Vagina (tissue), 2 donors: ENCODE measurements at regions not wholly inside any gene's neighbourhood (a gene's known extent, or its start where the extent isn't known, plus 50 kb on each side); places are given as distances from the start of the nearest gene placed in this dataset.

Experiments
- POLR2A ChIP-seq, 2 donors: fragments of 450-650 bp; IDR thresholded peaks; one replicate each; pipeline ENCODE4 v1.6.1; 2017; ENCODE audit warnings: antibody characterized with exemption in 2 of 2, mild to moderate bottlenecking in 2 of 2, moderate library complexity in 2 of 2
- POLR2AphosphoS5 ChIP-seq, 2 donors: sonication (generic); formaldehyde crosslinking; IDR thresholded peaks; one replicate each; pipeline ENCODE4 v1.9.0; 2017; ENCODE audit warnings: antibody characterized with exemption in 2 of 2, mild to moderate bottlenecking in 2 of 2, low read depth in 1 of 2; ENCODE audit not compliant: insufficient read depth in 1 of 2
- TF ChIP-seq, protein P1 (sequence below), 3 experiments: fragments of 450-650 bp in 2 of 3; fragments of 200-600 bp in 1 of 3; sonication (generic) in 1 of 3; IDR thresholded peaks; one replicate each; pipeline ENCODE4 v1.5.1; 2017 to 2019; ENCODE audit warnings: antibody characterized with exemption in 3 of 3, mild to moderate bottlenecking in 2 of 3, moderate library complexity in 2 of 3

GRCh38 chrX:137749246-137749645 is 183.3 kb downstream of the ZIC3 start:
- TF ChIP-seq, protein P1, sequence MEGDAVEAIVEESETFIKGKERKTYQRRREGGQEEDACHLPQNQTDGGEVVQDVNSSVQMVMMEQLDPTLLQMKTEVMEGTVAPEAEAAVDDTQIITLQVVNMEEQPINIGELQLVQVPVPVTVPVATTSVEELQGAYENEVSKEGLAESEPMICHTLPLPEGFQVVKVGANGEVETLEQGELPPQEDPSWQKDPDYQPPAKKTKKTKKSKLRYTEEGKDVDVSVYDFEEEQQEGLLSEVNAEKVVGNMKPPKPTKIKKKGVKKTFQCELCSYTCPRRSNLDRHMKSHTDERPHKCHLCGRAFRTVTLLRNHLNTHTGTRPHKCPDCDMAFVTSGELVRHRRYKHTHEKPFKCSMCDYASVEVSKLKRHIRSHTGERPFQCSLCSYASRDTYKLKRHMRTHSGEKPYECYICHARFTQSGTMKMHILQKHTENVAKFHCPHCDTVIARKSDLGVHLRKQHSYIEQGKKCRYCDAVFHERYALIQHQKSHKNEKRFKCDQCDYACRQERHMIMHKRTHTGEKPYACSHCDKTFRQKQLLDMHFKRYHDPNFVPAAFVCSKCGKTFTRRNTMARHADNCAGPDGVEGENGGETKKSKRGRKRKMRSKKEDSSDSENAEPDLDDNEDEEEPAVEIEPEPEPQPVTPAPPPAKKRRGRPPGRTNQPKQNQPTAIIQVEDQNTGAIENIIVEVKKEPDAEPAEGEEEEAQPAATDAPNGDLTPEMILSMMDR (IDR thresholded peaks at IDR 0.05): no peak
- TF ChIP-seq POLR2A (IDR thresholded peaks at IDR 0.05) (no peak), POLR2AphosphoS5 (IDR thresholded peaks at IDR 0.05; ENCODE audit: insufficient read depth in 1 of 2, low read depth in 1 of 2) (no peak)
